ENCODE measurements at regions not wholly inside any gene's neighbourhood (a gene's known extent, or its start where the extent isn't known, plus 50 kb on each side); places are given as distances from the start of the nearest gene placed in this dataset.

- no peak for DNase-seq
- Histone ChIP-seq H3K4me2 (ENCODE audit: unreplicated experiment) (no peak overlapping the region), H3K36me3 (ENCODE audit: low read depth) (no peaks in the 10 kb centered on the region), H3K9me2 (ENCODE audit: insufficient read depth) (no peaks in the 10 kb centered on the region), H2AFZ (no peak overlapping the region), H3K9ac (no peak overlapping the region), H3K79me2 (ENCODE audit: insufficient read depth) (no peaks in the 10 kb centered on the region), H3K4me3 (no peak overlapping the region), H3K27me3 (replicated peaks; ENCODE audit: insufficient read depth) (no peaks in the 10 kb centered on the region), H4K20me1 (ENCODE audit: insufficient read depth) (no peaks in the 10 kb centered on the region), H3K4me1 (ENCODE audit: insufficient read depth) (no peaks in the 10 kb centered on the region), H3F3A (ENCODE audit: insufficient read depth) (no peaks in the 10 kb centered on the region), H3K9me3 (ENCODE audit: low read depth) (peaks cover 3% of the 10 kb centered on the region), H3K27ac (no peak overlapping the region)
- TF ChIP-seq EZH2 (IDR thresholded peaks at IDR 0.05; ENCODE audit: insufficient read depth, poor library complexity, severe bottlenecking) (no peak), EZH2phosphoT487 (IDR thresholded peaks at IDR 0.05; ENCODE audit: insufficient read depth, low read depth) (no peak)
- WGBS, 2 experiments (ENCODE audit: low coverage in 1 of 2, low lambda C conversion rate in 2 of 2, missing lambda C conversion rate in 2 of 2): 40 to 43% methylated on average over 30 to 41 of the region's 41 CpGs
- in situ Hi-C loops (cut with MboI): no loop called here
These were observed 1884.8 kb downstream of the TP53TG3F start for GRCh38 chr16:35344012-35344762.

GRCh38 chr16:35352431-35352830, 1893.0 kb downstream of the TP53TG3F start:
- Histone ChIP-seq H3K27ac (no peak overlapping the region), H3K4me2 (ENCODE audit: unreplicated experiment) (no peak overlapping the region)
- 27 to 33% methylated on average over 27 to 29 of the region's 29 CpGs for WGBS, 2 experiments (ENCODE audit: low coverage in 1 of 2, low lambda C conversion rate in 2 of 2, missing lambda C conversion rate in 2 of 2)

GRCh38 chr16:35363510-35363909, 1904.1 kb downstream of the TP53TG3F start:
- no peaks in the 10 kb centered on the region for H3F3A ChIP-seq (ENCODE audit: insufficient read depth)
- H2AFZ ChIP-seq: no peak overlapping the region
- H3K4me1 ChIP-seq (ENCODE audit: insufficient read depth): no peaks in the 10 kb centered on the region
- no peaks in the 10 kb centered on the region for H3K79me2 ChIP-seq (ENCODE audit: insufficient read depth)
- 22 to 29% methylated on average over 3 of the region's 3 CpGs for WGBS, 2 experiments (ENCODE audit: low coverage in 1 of 2, low lambda C conversion rate in 2 of 2, missing lambda C conversion rate in 2 of 2)
- H3K36me3 ChIP-seq (ENCODE audit: low read depth): no peaks in the 10 kb centered on the region
- TF ChIP-seq EZH2phosphoT487 (IDR thresholded peaks at IDR 0.05; ENCODE audit: insufficient read depth, low read depth) (no peak), EZH2 (IDR thresholded peaks at IDR 0.05; ENCODE audit: insufficient read depth, poor library complexity, severe bottlenecking) (no peak)
- in situ Hi-C loops (cut with MboI): no loop called here
- H4K20me1 ChIP-seq (ENCODE audit: insufficient read depth): no peaks in the 10 kb centered on the region
- no peaks in the 10 kb centered on the region for H3K9me2 ChIP-seq (ENCODE audit: insufficient read depth)
- H3K27ac ChIP-seq: no peak overlapping the region
- no peak overlapping the region for H3K4me3 ChIP-seq
- no peak overlapping the region for H3K9ac ChIP-seq
- H3K9me3 ChIP-seq (ENCODE audit: low read depth): no peaks in the 10 kb centered on the region
- H3K27me3 ChIP-seq (replicated peaks; ENCODE audit: insufficient read depth): no peaks in the 10 kb centered on the region
- no peak overlapping the region for H3K4me2 ChIP-seq (ENCODE audit: unreplicated experiment)
- DNase-seq: no peak

More at GRCh38 chr16:35352431-35352830, 1893.0 kb downstream of the TP53TG3F start:
- no peak overlapping the region for H3K4me3 ChIP-seq
- DNase-seq: no peak
- no peaks in the 10 kb centered on the region for H3K36me3 ChIP-seq (ENCODE audit: low read depth)
- no peak overlapping the region for H2AFZ ChIP-seq
- H3K4me1 ChIP-seq (ENCODE audit: insufficient read depth): no peaks in the 10 kb centered on the region
- in situ Hi-C loops (cut with MboI): no loop called here
- TF ChIP-seq EZH2phosphoT487 (IDR thresholded peaks at IDR 0.05; ENCODE audit: insufficient read depth, low read depth) (no peak), EZH2 (IDR thresholded peaks at IDR 0.05; ENCODE audit: insufficient read depth, poor library complexity, severe bottlenecking) (no peak)
- no peaks in the 10 kb centered on the region for H3F3A ChIP-seq (ENCODE audit: insufficient read depth)
- H4K20me1 ChIP-seq (ENCODE audit: insufficient read depth): no peaks in the 10 kb centered on the region
- H3K79me2 ChIP-seq (ENCODE audit: insufficient read depth): no peaks in the 10 kb centered on the region
- H3K9ac ChIP-seq: no peak overlapping the region
- H3K9me3 ChIP-seq (ENCODE audit: low read depth): no peaks in the 10 kb centered on the region
- no peaks in the 10 kb centered on the region for H3K9me2 ChIP-seq (ENCODE audit: insufficient read depth)
- no peaks in the 10 kb centered on the region for H3K27me3 ChIP-seq (replicated peaks; ENCODE audit: insufficient read depth)

DNA sequence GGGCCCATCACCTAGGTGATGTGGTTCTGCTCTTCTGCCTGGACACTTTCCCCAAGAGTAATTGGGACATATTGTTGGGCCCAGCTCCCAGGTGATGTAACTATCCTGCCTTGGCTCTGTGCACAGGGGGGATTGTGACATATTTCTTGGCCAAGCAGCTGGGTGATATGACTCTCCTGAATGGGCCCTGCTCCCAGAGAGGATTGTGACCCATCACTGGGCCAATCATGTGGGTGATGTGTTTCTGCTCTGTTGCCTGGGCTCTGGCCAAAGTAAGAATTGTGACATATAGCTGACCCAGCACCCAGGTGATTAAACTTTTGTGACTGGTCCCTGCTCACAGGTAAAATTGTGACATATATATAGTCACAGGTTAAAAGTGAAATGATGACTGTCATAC, 1904.9 kb downstream of the TP53TG3F start:
- Histone ChIP-seq H3K9me3 (ENCODE audit: low read depth) (no peaks in the 10 kb centered on the region), H3K36me3 (ENCODE audit: low read depth) (no peaks in the 10 kb centered on the region)
- DNase-seq: no peak

More for the DNA sequence above, 1904.9 kb downstream of the TP53TG3F start:
- Histone ChIP-seq H3K27ac (no peak overlapping the region), H3K9ac (no peak overlapping the region), H3K79me2 (ENCODE audit: insufficient read depth) (no peaks in the 10 kb centered on the region), H3K4me3 (no peak overlapping the region), H3K4me2 (ENCODE audit: unreplicated experiment) (no peak overlapping the region), H3K9me2 (ENCODE audit: insufficient read depth) (no peaks in the 10 kb centered on the region), H3K27me3 (replicated peaks; ENCODE audit: insufficient read depth) (no peaks in the 10 kb centered on the region), H2AFZ (no peak overlapping the region), H4K20me1 (ENCODE audit: insufficient read depth) (no peaks in the 10 kb centered on the region), H3F3A (ENCODE audit: insufficient read depth) (no peaks in the 10 kb centered on the region), H3K4me1 (ENCODE audit: insufficient read depth) (no peaks in the 10 kb centered on the region)
- in situ Hi-C loops (cut with MboI): no loop called here
- TF ChIP-seq EZH2 (IDR thresholded peaks at IDR 0.05; ENCODE audit: insufficient read depth, poor library complexity, severe bottlenecking): no peak
- TF ChIP-seq EZH2phosphoT487 (IDR thresholded peaks at IDR 0.05; ENCODE audit: insufficient read depth, low read depth): no peak

Measured in GM23248 (cell line).